Esophagus (tissue), 2 donors: ENCODE measurements at regions not wholly inside any gene's neighbourhood (a gene's known extent, or its start where the extent isn't known, plus 50 kb on each side); places are given as distances from the start of the nearest gene placed in this dataset.
"Not testable (repeated sequence)": the region's sequence is repeated elsewhere in the genome, so short reads cannot be mapped to it uniquely, and the experiment has no call there.

Source experiments
- H3K27ac ChIP-seq, 2 donors: one replicate each; pipeline ENCODE4 v1.5.1; 2013; ENCODE audit warnings: low read depth in 2 of 2, mild to moderate bottlenecking in 2 of 2, inconsistent platforms in 1 of 2, low read length in 1 of 2, moderate library complexity in 1 of 2
- H3K27me3 ChIP-seq, 2 donors: one replicate each; pipeline ENCODE4 v1.6.1; 2013; ENCODE audit warnings: low read length in 2 of 2, control low read depth in 1 of 2, mild to moderate bottlenecking in 1 of 2; ENCODE audit not compliant: insufficient read depth in 2 of 2, control insufficient read depth in 1 of 2
- H3K36me3 ChIP-seq, 2 donors: one replicate each; pipeline ENCODE4 v1.6.1; 2013; ENCODE audit warnings: low read length in 1 of 2; ENCODE audit not compliant: control insufficient read depth in 2 of 2, insufficient read depth in 2 of 2
- H3K4me1 ChIP-seq, 2 donors: one replicate each; pipeline ENCODE4 v1.6.1; 2013; ENCODE audit warnings: low read length in 1 of 2; ENCODE audit not compliant: control insufficient read depth in 2 of 2, insufficient read depth in 2 of 2
- H3K4me3 ChIP-seq, 2 donors: one replicate each; pipeline ENCODE4 v1.5.1; 2013; ENCODE audit warnings: low read length in 2 of 2, mild to moderate bottlenecking in 2 of 2, low read depth in 1 of 2, moderate library complexity in 1 of 2
- H3K9me3 ChIP-seq, 2 donors: one replicate each; pipeline ENCODE4 v1.6.1; 2013; ENCODE audit warnings: mild to moderate bottlenecking in 2 of 2, low read depth in 1 of 2, low read length in 1 of 2, moderate library complexity in 1 of 2; ENCODE audit not compliant: control insufficient read depth in 2 of 2, insufficient read depth in 1 of 2
- WGBS, 2 donors: extraction: QIAGEN DNeasy Blood & Tissue Kit; methylation state at CpG; one replicate each; pipeline ENCODE4 v1.1.7; 2013; 5-methylcytosine and 5-hydroxymethylcytosine counted together
- donor health status: healthy with polysubstance abuse.
- donor health status: Bipolar disorder and iron deficiency.

DNA sequence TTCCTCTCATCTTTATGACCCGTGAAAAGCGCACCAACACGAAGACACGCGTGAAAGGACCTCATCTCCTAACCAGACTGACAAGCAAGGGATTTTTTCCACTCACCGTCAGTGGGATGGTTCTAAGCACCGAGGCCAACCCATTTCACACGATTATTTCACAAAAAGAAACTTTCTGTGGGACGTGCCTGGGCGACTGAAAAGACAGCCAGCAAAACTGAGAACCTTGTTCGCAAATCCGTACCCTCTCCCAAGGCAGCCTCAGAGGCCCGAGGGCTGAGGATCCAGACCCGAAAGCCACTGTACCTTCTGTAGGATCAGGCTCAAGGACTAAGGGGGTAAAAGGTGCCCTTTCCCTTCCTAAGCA lies 84.9 kb upstream of the METTL9 start:
- peak overlapping the region; percentile 30 to 78 for H3K27ac ChIP-seq
- H3K4me3 ChIP-seq = not testable (repeated sequence)

DNA sequence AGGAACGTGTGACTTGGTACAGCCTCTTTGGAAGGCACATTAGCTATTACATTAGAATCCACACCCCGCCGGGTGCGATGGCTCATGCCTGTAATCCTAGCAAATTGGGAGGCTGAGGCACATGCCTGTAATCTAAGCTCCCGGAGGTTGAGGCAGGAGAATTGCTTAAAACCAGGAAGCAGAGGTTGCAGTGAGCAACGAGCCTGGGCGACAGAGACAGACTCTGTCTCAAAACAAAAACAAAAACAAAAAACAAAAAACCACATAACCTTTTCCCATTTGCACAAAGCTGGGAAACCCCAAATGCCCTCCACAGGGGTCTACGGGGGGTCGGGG lies 82.7 kb upstream of the METTL9 start:
- not testable (repeated sequence) for H3K27me3 ChIP-seq, H3K9me3 ChIP-seq, H3K4me3 ChIP-seq, H3K36me3 ChIP-seq
- Histone ChIP-seq H3K27ac (peak overlapping the region in 1 of 2 donors; percentile 60), H3K4me1 (peaks cover 13 to 23% of the 10 kb centered on the region in 2 donors)
- WGBS, 2 donors = 47 to 51% methylated on average over 8 of the region's 9 CpGs

More for the DNA sequence above, 84.9 kb upstream of the METTL9 start:
- not testable (repeated sequence) for H3K27me3 ChIP-seq, H3K36me3 ChIP-seq, H3K9me3 ChIP-seq
- peaks cover 17 to 28% of the 10 kb centered on the region in 2 donors for H3K4me1 ChIP-seq
- 34 to 52% methylated on average over 14 of the region's 14 CpGs for WGBS, 2 donors

DNA sequence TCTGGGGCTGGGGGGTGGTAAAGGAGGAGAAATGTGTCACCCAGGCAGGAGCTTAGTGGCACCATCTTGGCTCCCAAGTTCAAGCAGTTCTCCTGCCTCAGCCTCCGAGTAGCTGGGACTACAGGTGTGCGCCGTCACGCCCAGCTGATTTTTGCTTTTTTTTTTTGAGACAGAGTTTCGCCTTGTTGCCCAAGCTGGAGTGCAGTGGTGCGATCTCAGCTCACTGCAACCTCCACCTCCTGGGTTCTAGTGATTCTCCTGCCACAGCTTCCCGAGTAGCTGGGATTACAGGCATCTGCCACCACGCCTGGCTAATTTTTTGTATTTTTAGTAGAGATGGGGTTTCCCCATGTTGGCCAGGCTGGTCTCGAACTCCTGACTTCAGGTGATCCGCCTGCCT lies 82.1 kb upstream of the METTL9 start:
- not testable (repeated sequence) for H3K4me3 ChIP-seq, H3K36me3 ChIP-seq, H3K9me3 ChIP-seq, H3K27me3 ChIP-seq
- 66 to 67% methylated on average over 10 of the region's 10 CpGs for WGBS, 2 donors
- peaks cover 11 to 17% of the 10 kb centered on the region in 2 donors for H3K4me1 ChIP-seq
- H3K27ac ChIP-seq = peak overlapping the region in 1 of 2 donors; percentile 60

DNA sequence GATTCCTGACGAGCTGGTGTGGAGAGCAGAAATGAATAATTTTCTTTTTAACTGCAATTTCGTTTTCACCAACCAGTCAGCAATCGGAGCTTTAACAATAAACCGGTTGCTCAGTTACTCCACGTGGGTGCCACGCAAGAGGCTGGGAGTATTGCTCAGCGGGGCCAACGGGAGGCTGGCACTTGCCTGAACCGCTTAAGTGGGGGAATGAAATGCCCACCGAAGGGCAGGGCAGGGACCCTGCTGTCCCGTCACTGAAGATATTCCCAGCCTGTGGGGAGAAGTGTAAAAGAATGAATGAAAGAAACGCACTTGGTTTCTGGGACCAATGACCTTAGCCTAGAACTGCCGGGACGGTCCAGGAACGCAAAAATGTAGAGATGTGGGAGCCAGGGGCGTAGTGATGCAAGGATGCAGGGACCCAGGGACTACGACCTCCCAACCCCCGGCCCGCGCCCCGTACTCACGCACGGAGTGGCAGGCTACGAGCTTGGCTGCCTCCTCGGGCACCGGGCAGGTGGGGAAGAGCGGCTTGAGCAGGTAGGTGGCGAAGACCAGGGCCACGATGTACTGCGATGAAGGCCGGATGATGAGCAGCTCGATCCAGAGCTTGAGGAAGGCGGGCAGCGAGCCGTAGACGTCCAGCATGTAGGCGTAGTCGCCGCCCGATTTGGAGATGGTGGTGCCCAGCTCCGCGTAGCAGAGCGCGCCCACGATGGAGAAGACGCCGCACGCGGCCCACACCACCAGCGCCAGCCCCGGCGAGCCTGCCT lies 79.8 kb upstream of the METTL9 start:
- H3K4me1 ChIP-seq, H3K27me3 ChIP-seq, H3K36me3 ChIP-seq, H3K9me3 ChIP-seq: not testable (repeated sequence)
- WGBS, 2 donors = 0 to 2% methylated on average over 32 to 50 of the region's 52 CpGs
- Histone ChIP-seq H3K27ac (peak overlapping the region; percentile 82 to 95), H3K4me3 (peak overlapping the region; percentile 54 to 73)

DNA sequence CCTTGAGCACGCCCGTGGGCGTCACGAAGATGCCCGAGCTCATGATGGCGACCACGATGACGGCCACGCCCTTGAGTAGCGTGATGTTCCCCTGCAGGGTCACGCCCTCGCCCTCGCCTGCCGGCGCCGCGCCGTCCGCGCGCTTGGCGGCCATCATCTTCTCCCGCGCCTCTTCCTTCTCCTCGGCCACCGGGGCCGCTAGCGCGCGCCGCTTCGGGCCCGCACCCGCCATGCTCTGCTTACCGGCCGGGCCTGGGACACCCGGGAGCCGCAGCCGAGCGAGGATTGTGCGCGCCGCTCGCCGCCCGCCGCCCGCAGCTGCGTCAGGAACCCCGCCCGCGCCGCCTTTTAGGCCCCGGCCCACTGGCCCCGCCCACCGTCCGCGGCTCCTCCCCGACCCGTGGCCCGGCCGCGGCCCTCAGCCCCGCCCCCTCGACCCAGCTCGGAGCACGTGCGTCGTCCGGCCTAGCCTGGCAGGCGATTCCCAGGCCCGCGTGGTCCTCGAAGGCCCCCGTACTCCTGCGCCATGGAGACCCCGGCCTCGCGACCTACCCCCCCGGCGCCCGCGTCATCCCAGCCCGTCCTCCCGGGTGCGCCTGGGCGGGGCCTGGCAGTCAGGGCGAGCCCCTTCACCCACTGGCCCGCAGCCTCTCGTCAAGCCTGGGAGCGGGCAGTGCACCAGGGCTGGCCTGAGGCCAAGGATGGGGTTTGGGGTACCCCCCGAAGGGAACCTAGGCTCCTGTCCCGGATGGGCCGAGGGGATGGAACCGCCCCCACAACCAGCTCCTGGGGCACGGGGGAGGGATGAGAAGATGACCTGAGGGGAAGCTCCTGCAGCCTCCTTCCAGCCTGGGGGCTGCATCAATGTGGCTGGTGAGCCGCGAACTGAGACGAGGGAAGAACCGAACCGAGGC lies 79.0 kb upstream of the METTL9 start:
- WGBS, 2 donors = 3 to 6% methylated on average over 92 to 99 of the region's 101 CpGs
- peak overlapping the region; percentile 82 to 88 for H3K27ac ChIP-seq

DNA sequence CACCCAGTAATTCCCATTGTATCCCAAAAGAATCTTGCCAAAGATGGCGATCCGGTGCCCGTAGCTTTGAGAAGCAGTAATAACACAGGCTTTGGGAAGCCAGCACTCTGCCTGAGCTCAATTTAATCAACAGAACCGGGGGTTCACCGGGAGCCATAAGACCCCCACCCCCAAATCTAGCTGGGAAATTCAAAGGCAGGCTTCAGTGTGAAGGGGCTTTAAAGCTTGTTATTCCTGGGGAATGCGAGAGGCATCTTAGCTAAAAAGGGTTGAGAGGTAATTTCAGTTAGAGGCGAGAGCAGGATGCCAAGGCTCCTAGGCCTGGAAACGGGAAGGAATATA lies 78.4 kb upstream of the METTL9 start:
- not testable (repeated sequence) for H3K4me1 ChIP-seq, H3K4me3 ChIP-seq, H3K9me3 ChIP-seq, H3K36me3 ChIP-seq, H3K27me3 ChIP-seq
- WGBS, 2 donors = 77 to 81% methylated on average over 7 of the region's 8 CpGs
- H3K27ac ChIP-seq = peak overlapping the region in 1 of 2 donors; percentile 38

More for the DNA sequence above, 79.0 kb upstream of the METTL9 start:
- not testable (repeated sequence) for H3K4me1 ChIP-seq, H3K27me3 ChIP-seq, H3K9me3 ChIP-seq, H3K36me3 ChIP-seq
- peak overlapping the region; percentile 54 to 73 for H3K4me3 ChIP-seq

DNA sequence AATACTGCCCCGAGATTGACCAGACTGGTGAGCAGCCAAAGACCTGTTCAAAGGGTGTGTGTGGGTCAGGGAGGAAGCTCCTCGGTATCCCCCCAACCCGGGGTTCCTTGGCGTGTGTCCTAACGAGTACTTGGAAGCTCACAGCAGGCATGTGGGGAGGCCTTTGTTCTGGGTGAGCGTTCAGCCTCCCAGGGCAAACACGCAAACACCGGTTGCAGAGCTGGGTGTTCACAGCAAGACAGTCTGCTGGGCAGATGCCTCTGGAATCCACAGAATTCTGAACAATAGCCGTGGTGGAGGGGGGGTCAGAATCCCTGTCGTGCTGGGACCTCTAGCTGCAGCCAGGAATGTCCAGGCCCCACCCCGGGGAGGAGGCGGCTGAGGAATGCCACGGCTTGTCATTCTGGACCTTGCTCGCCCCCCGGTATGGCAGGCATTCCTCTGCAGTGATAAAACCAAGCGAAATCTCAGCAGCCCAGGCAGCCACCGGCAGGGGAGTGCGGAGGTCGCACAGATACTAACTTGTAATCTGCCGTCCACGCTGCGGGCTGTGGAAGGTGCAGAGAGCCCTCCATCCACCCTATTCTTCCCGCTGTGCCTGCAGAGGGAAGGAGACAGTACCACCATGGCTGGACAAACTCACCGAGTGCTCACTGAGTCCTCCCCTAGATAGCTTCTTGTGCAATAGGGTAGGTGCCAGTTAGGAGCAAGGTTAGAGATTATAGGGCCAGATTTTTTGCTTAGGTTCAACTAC lies 77.8 kb upstream of the METTL9 start:
- not testable (repeated sequence) for H3K4me3 ChIP-seq, H3K27me3 ChIP-seq, H3K9me3 ChIP-seq, H3K36me3 ChIP-seq, H3K4me1 ChIP-seq
- 53 to 55% methylated on average over 24 of the region's 24 CpGs for WGBS, 2 donors
- H3K27ac ChIP-seq = peak overlapping the region in 1 of 2 donors; percentile 38

DNA sequence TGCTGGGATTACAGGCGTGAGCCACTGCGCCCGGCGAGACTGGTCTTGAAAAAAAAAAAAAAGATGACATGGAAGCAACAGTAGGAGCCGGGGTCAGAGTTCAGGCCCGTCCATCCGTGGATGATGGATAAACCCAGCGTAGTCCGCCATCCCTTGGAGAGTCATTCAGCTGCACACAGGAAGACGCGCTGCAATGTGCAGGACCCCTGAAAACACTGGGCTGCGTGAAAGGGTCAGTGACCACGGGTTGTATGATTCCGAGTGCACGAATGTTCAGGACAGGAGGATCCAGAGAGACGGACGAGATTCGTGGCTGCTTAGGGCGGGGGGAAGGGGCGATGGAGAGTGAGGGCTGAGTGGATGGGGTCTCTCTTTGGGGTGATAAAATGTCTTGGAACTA lies 76.5 kb upstream of the METTL9 start:
- H3K9me3 ChIP-seq, H3K27ac ChIP-seq, H3K4me1 ChIP-seq, H3K4me3 ChIP-seq, H3K27me3 ChIP-seq, H3K36me3 ChIP-seq: not testable (repeated sequence)
- WGBS, 2 donors = 90 to 91% methylated on average over 20 of the region's 20 CpGs

DNA sequence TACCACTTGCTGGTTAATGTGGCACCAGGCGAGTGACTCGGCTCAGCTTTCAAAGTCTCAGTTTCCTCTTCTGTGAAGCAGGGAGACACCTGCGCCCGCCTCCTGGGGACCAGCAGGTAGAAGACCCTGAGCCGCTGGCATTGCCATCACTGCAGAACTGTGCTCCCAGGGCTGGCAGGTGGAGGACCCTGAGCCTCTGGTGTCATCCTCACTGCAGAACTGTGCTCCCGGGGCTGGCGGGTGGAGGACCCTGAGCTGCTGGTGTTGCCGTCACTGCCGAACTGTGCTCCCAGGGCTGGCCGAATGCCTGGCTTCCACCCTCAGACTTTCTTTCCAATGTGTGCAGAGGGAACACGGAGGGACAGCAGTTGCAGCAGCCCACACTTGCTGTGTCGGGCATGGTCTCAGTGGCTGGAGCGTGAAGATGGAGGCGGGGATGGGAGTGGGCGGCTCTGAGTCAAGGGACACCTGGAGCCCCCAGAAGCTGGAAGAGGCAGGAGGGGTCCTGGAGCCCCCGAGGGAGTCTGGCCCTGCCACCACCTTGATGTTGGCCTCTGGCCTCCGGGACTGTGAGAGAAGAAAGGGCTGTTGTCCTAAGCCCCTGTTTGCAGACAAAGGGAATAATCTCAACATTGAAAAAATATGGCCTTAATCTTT lies 75.8 kb upstream of the METTL9 start:
- Histone ChIP-seq H3K27ac (no peak overlapping the region), H3K27me3 (no peaks in the 10 kb centered on the region), H3K9me3 (no peaks in the 10 kb centered on the region), H3K4me1 (no peaks in the 10 kb centered on the region), H3K36me3 (no peaks in the 10 kb centered on the region), H3K4me3 (no peak overlapping the region)
- WGBS, 2 donors = 88 to 91% methylated on average over 17 of the region's 17 CpGs
